Natural killer cell (primary cell): ENCODE measurements at regions not wholly inside any gene's neighbourhood (a gene's known extent, or its start where the extent isn't known, plus 50 kb on each side); places are given as distances from the start of the nearest gene placed in this dataset.
A peak's percentile ranks its signal among the peaks of the same experiment; 100 is the strongest.

ENCODE experiments used
- ATAC-seq, 3 donors: fragments of 150-1000 bp in 2 of 3; fragments of 200-7000 bp in 1 of 3; cut with Tn5 transposase; 1 replicate in 1 of 3; 2 replicates in 2 of 3; pipeline ENCODE4 v1.10.0; 2021; ENCODE audit warnings: mild to moderate bottlenecking in 2 of 3, moderate library complexity in 2 of 3
- DNase-seq, 2 donors: peaks; one replicate each; pipeline versions ENCODE4 v3.0.0 to v3.0.0-alpha.2; 2013 to 2021; ENCODE audit warnings: mixed read lengths in 1 of 2
- H3K27ac ChIP-seq: one replicate; pipeline ENCODE4 v1.5.1; 2013; ENCODE audit warnings: mild to moderate bottlenecking, low read length
- H3K27me3 ChIP-seq: one replicate; pipeline ENCODE4 v1.6.1; 2013; ENCODE audit warnings: low read length; ENCODE audit not compliant: control insufficient read depth, insufficient read depth
- H3K36me3 ChIP-seq: one replicate; pipeline ENCODE4 v1.6.1; 2013; ENCODE audit warnings: low read length; ENCODE audit not compliant: control insufficient read depth, insufficient read depth
- H3K4me1 ChIP-seq: one replicate; pipeline ENCODE4 v1.6.1; 2013; ENCODE audit warnings: low read length; ENCODE audit not compliant: control insufficient read depth, insufficient read depth
- H3K4me3 ChIP-seq: one replicate; pipeline ENCODE4 v1.5.1; 2013; ENCODE audit warnings: low read length
- H3K9me3 ChIP-seq: one replicate; pipeline ENCODE4 v1.6.1; 2013; ENCODE audit warnings: low read length; ENCODE audit not compliant: control insufficient read depth, insufficient read depth
- H3K27ac Mint-ChIP-seq, 2 donors: one replicate each; pipeline ENCODE4 v1.8.0; 2022; ENCODE audit warnings: mild to moderate bottlenecking in 2 of 2, mixed read lengths in 2 of 2, moderate library complexity in 1 of 2
- H3K27me3 Mint-ChIP-seq, 2 donors: one replicate each; pipeline ENCODE4 v1.8.0; 2022; ENCODE audit warnings: low read depth in 2 of 2, mixed read lengths in 2 of 2
- H3K36me3 Mint-ChIP-seq: one replicate; pipeline ENCODE4 v1.8.0; 2022; ENCODE audit warnings: mixed read lengths
- H3K4me1 Mint-ChIP-seq, 2 donors: one replicate each; pipeline ENCODE4 v1.8.0; 2022; ENCODE audit warnings: mixed read lengths in 2 of 2
- H3K4me3 Mint-ChIP-seq: one replicate; pipeline ENCODE4 v1.8.0; 2022; ENCODE audit warnings: mild to moderate bottlenecking, moderate library complexity, mixed read lengths
- H3K9me3 Mint-ChIP-seq, 2 donors: one replicate each; pipeline ENCODE4 v1.8.0; 2022; ENCODE audit warnings: mixed read lengths in 2 of 2
- CTCF ChIP-seq: fragments of 200-600 bp; IDR thresholded peaks from one replicate; pipeline ENCODE4 v1.8.0; 2022; ENCODE audit warnings: antibody characterized with exemption
- WGBS: methylation state at CpG from one replicate; pipeline ENCODE4 v1.1.7; 2013; ENCODE audit warnings: missing lambda C conversion rate; ENCODE audit not compliant: insufficient coverage; 5-methylcytosine and 5-hydroxymethylcytosine counted together
- intact Hi-C: fragments of 100-400 bp; cut with micrococcal nuclease; formaldehyde crosslinking; loops from one replicate; pipeline ENCODE4 v1.14.2; 2022

- peaks cover 4 to 11% of the 10 kb centered on the region in 2 donors for H3K9me3 Mint-ChIP-seq
Measured at GRCh38 chr17:22512057-22512456, 819.7 kb downstream of the KCNJ18 start.

GRCh38 chr17:22512506-22512905 lies 820.2 kb downstream of the KCNJ18 start:
- H3K9me3 Mint-ChIP-seq, result peaks cover 4 to 11% of the 10 kb centered on the region in 2 donors

More at GRCh38 chr17:22512057-22512456, 819.7 kb downstream of the KCNJ18 start:
- peaks cover 6% of the 10 kb centered on the region for H3K36me3 Mint-ChIP-seq
- intact Hi-C loops, result no loop called here
- DNase-seq (no peak), ATAC-seq (no peak)
- Histone ChIP-seq H3K27ac (no peak overlapping the region), H3K4me3 (no peak overlapping the region), H3K27me3 (no peaks in the 10 kb centered on the region), H3K9me3 (peaks cover 38% of the 10 kb centered on the region), H3K36me3 (no peaks in the 10 kb centered on the region), H3K4me1 (no peaks in the 10 kb centered on the region)
- H3K27ac Mint-ChIP-seq, result no peak overlapping the region
- no peaks in the 10 kb centered on the region for H3K27me3 Mint-ChIP-seq
- TF ChIP-seq CTCF, result no peak
- H3K4me1 Mint-ChIP-seq, result no peaks in the 10 kb centered on the region
- WGBS, result 73% methylated on average over 3 of the region's 3 CpGs
- H3K4me3 Mint-ChIP-seq, result no peak overlapping the region

GRCh38 chr17:22512997-22513538 lies 820.7 kb downstream of the KCNJ18 start:
- Mint-ChIP-seq H3K27me3 (no peaks in the 10 kb centered on the region), H3K4me1 (no peaks in the 10 kb centered on the region), H3K27ac (no peak overlapping the region), H3K4me3 (no peak overlapping the region), H3K36me3 (peaks cover 6% of the 10 kb centered on the region), H3K9me3 (peaks cover 4 to 11% of the 10 kb centered on the region in 2 donors)
- Histone ChIP-seq H3K4me3 (no peak overlapping the region), H3K36me3 (no peaks in the 10 kb centered on the region), H3K27ac (no peak overlapping the region), H3K4me1 (no peaks in the 10 kb centered on the region), H3K27me3 (no peaks in the 10 kb centered on the region), H3K9me3 (peaks cover 35% of the 10 kb centered on the region)
- ATAC-seq (peak in 2 of 3 donors; percentile 40 to 43), DNase-seq (no peak)
- TF ChIP-seq CTCF, result no peak
- intact Hi-C loops, result no loop called here
- WGBS, result 77% methylated on average over 21 of the region's 21 CpGs

More at GRCh38 chr17:22512506-22512905, 820.2 kb downstream of the KCNJ18 start:
- no peak for TF ChIP-seq CTCF
- Histone ChIP-seq H3K9me3 (peaks cover 40% of the 10 kb centered on the region), H3K4me3 (no peak overlapping the region), H3K27ac (no peak overlapping the region), H3K27me3 (no peaks in the 10 kb centered on the region), H3K36me3 (no peaks in the 10 kb centered on the region), H3K4me1 (no peaks in the 10 kb centered on the region)
- H3K27me3 Mint-ChIP-seq, result no peaks in the 10 kb centered on the region
- ATAC-seq, result peak in 1 of 3 donors; percentile 21
- H3K4me3 Mint-ChIP-seq, result no peak overlapping the region
- WGBS, result 87% methylated on average over 6 of the region's 6 CpGs
- DNase-seq, result no peak
- intact Hi-C loops, result no loop called here
- no peak overlapping the region for H3K27ac Mint-ChIP-seq
- no peaks in the 10 kb centered on the region for H3K4me1 Mint-ChIP-seq
- peaks cover 6% of the 10 kb centered on the region for H3K36me3 Mint-ChIP-seq

GRCh38 chr17:22514315-22514714 lies 822.0 kb downstream of the KCNJ18 start:
- 70% methylated on average over 6 of the region's 6 CpGs for WGBS

More at GRCh38 chr17:22514315-22514714, 822.0 kb downstream of the KCNJ18 start:
- H3K36me3 Mint-ChIP-seq, result peaks cover 6% of the 10 kb centered on the region
- H3K27ac Mint-ChIP-seq, result no peak overlapping the region
- Histone ChIP-seq H3K4me3 (no peak overlapping the region), H3K36me3 (no peaks in the 10 kb centered on the region), H3K27ac (no peak overlapping the region), H3K27me3 (no peaks in the 10 kb centered on the region), H3K9me3 (peaks cover 31% of the 10 kb centered on the region), H3K4me1 (no peaks in the 10 kb centered on the region)
- DNase-seq (no peak), ATAC-seq (no peak)
- H3K9me3 Mint-ChIP-seq, result peaks cover 4 to 11% of the 10 kb centered on the region in 2 donors
- no peak for TF ChIP-seq CTCF
- no peak overlapping the region for H3K4me3 Mint-ChIP-seq
- H3K4me1 Mint-ChIP-seq, result no peaks in the 10 kb centered on the region
- intact Hi-C loops, result no loop called here
- H3K27me3 Mint-ChIP-seq, result no peaks in the 10 kb centered on the region
